ENCODE measurements at regions not wholly inside any gene's neighbourhood (a gene's known extent, or its start where the extent isn't known, plus 50 kb on each side); places are given as distances from the start of the nearest gene placed in this dataset.

- Histone ChIP-seq H3K4me1 (ENCODE audit: control insufficient read depth, insufficient read depth, low read length) (no peaks in the 10 kb centered on the region), H3K36me3 (ENCODE audit: control insufficient read depth, insufficient read depth, low read length) (no peaks in the 10 kb centered on the region), H3K27me3 (ENCODE audit: control insufficient read depth, insufficient read depth, low read length, poor library complexity, severe bottlenecking) (no peaks in the 10 kb centered on the region), H3K9me3 (ENCODE audit: control insufficient read depth, low read length) (no peaks in the 10 kb centered on the region), H3K4me3 (ENCODE audit: insufficient read depth, low read depth, low read length) (no peak overlapping the region), H3K27ac (ENCODE audit: insufficient read depth, low read depth, low read length, poor library complexity, severe bottlenecking) (no peak overlapping the region)
- 100% methylated on average over 2 of the region's 2 CpGs; no CpG with 5 or more reads in 1 of the 2 experiments for WGBS, 2 experiments
Measured at GRCh38 chr21:22231013-22231412, 1232.8 kb downstream of the NCAM2 start.

- Histone ChIP-seq H3K4me1 (ENCODE audit: control insufficient read depth, insufficient read depth, low read length) (no peaks in the 10 kb centered on the region), H3K4me3 (ENCODE audit: insufficient read depth, low read depth, low read length) (no peak overlapping the region)
- 90 to 100% methylated on average over 3 to 4 of the region's 4 CpGs for WGBS, 2 experiments
Measured at GRCh38 chr21:22235866-22236590, 1237.8 kb downstream of the NCAM2 start.

GRCh38 chr21:22244516-22244915, 1246.3 kb downstream of the NCAM2 start:
- H3K4me3 ChIP-seq (ENCODE audit: insufficient read depth, low read depth, low read length), result no peak overlapping the region
- no peak overlapping the region for H3K27ac ChIP-seq (ENCODE audit: insufficient read depth, low read depth, low read length, poor library complexity, severe bottlenecking)
- H3K36me3 ChIP-seq (ENCODE audit: control insufficient read depth, insufficient read depth, low read length), result no peaks in the 10 kb centered on the region
- 100% methylated on average over 1 of the region's 2 CpGs; no CpG with 5 or more reads in 1 of the 2 experiments for whole genome bisulfite sequencing, 2 experiments
- H3K27me3 ChIP-seq (ENCODE audit: control insufficient read depth, insufficient read depth, low read length, poor library complexity, severe bottlenecking), result no peaks in the 10 kb centered on the region
- H3K9me3 ChIP-seq (ENCODE audit: control insufficient read depth, low read length), result no peaks in the 10 kb centered on the region
- no peaks in the 10 kb centered on the region for H3K4me1 ChIP-seq (ENCODE audit: control insufficient read depth, insufficient read depth, low read length)

More at GRCh38 chr21:22235866-22236590, 1237.8 kb downstream of the NCAM2 start:
- H3K27ac ChIP-seq (ENCODE audit: insufficient read depth, low read depth, low read length, poor library complexity, severe bottlenecking), result no peak overlapping the region
- H3K36me3 ChIP-seq (ENCODE audit: control insufficient read depth, insufficient read depth, low read length), result no peaks in the 10 kb centered on the region
- no peaks in the 10 kb centered on the region for H3K9me3 ChIP-seq (ENCODE audit: control insufficient read depth, low read length)
- H3K27me3 ChIP-seq (ENCODE audit: control insufficient read depth, insufficient read depth, low read length, poor library complexity, severe bottlenecking), result no peaks in the 10 kb centered on the region

DNA sequence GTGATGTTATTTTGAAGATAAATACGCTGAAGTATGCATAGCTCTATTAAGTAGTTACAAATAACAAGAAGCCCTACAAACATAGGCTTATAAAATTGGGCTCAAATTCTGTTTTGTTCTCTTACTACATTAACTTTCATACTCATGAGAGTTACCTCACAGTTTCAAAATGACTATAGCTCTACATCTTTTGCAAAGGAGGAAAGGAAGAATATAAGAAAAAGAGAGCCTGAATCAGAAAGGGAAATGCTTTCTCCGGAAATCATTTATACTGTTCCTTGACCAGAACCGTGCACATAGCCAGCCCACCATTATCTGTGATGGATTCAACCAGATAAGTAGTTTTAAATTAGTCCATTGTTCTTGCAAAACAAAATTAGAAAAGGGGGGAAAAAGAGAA, 1252.1 kb downstream of the NCAM2 start:
- Histone ChIP-seq H3K4me3 (ENCODE audit: insufficient read depth, low read depth, low read length) (no peak overlapping the region), H3K4me1 (ENCODE audit: control insufficient read depth, insufficient read depth, low read length) (no peaks in the 10 kb centered on the region), H3K36me3 (ENCODE audit: control insufficient read depth, insufficient read depth, low read length) (no peaks in the 10 kb centered on the region), H3K27me3 (ENCODE audit: control insufficient read depth, insufficient read depth, low read length, poor library complexity, severe bottlenecking) (no peaks in the 10 kb centered on the region), H3K27ac (ENCODE audit: insufficient read depth, low read depth, low read length, poor library complexity, severe bottlenecking) (no peak overlapping the region), H3K9me3 (ENCODE audit: control insufficient read depth, low read length) (no peaks in the 10 kb centered on the region)
- WGBS, 2 experiments, result 96 to 100% methylated on average over 2 to 3 of the region's 3 CpGs

GRCh38 chr21:22253761-22254160, 1255.6 kb downstream of the NCAM2 start:
- H3K27ac ChIP-seq (ENCODE audit: insufficient read depth, low read depth, low read length, poor library complexity, severe bottlenecking), result no peak overlapping the region
- 90 to 100% methylated on average over 2 of the region's 2 CpGs for WGBS, 2 experiments
- no peaks in the 10 kb centered on the region for H3K27me3 ChIP-seq (ENCODE audit: control insufficient read depth, insufficient read depth, low read length, poor library complexity, severe bottlenecking)

DNA sequence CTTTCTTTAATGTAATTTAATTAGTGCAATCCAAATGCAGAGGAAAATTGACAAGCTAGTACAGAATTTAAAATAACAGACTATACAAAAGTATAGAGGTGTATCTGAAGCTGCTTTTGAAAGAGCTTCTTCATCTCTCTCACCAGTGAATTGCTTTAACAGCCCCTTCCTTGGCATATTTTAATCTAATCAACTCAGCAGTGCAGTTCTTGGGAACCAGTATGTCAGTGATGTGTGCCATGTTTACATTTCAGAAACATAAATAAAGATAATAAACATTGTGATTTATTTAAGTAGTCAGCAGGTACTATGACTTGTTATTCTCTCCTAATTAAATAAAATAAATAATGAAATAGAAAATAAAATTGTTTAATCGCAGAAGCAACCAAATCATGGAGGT, 1260.6 kb downstream of the NCAM2 start:
- Histone ChIP-seq H3K4me1 (ENCODE audit: control insufficient read depth, insufficient read depth, low read length) (no peaks in the 10 kb centered on the region), H3K36me3 (ENCODE audit: control insufficient read depth, insufficient read depth, low read length) (no peaks in the 10 kb centered on the region), H3K27me3 (ENCODE audit: control insufficient read depth, insufficient read depth, low read length, poor library complexity, severe bottlenecking) (no peaks in the 10 kb centered on the region), H3K27ac (ENCODE audit: insufficient read depth, low read depth, low read length, poor library complexity, severe bottlenecking) (no peak overlapping the region), H3K9me3 (ENCODE audit: control insufficient read depth, low read length) (no peaks in the 10 kb centered on the region), H3K4me3 (ENCODE audit: insufficient read depth, low read depth, low read length) (no peak overlapping the region)
- no CpG with 5 or more reads among the region's 1 CpG for WGBS, 2 experiments

More at GRCh38 chr21:22253761-22254160, 1255.6 kb downstream of the NCAM2 start:
- no peaks in the 10 kb centered on the region for H3K9me3 ChIP-seq (ENCODE audit: control insufficient read depth, low read length)
- no peaks in the 10 kb centered on the region for H3K36me3 ChIP-seq (ENCODE audit: control insufficient read depth, insufficient read depth, low read length)
- H3K4me3 ChIP-seq (ENCODE audit: insufficient read depth, low read depth, low read length), result no peak overlapping the region
- H3K4me1 ChIP-seq (ENCODE audit: control insufficient read depth, insufficient read depth, low read length), result no peaks in the 10 kb centered on the region

GRCh38 chr21:22260274-22260673, 1262.1 kb downstream of the NCAM2 start:
- H3K27ac ChIP-seq (ENCODE audit: insufficient read depth, low read depth, low read length, poor library complexity, severe bottlenecking), result no peak overlapping the region
- H3K36me3 ChIP-seq (ENCODE audit: control insufficient read depth, insufficient read depth, low read length), result no peaks in the 10 kb centered on the region
- WGBS, 2 experiments, result 100% methylated on average over 1 of the region's 2 CpGs; no CpG with 5 or more reads in 1 of the 2 experiments
- H3K4me3 ChIP-seq (ENCODE audit: insufficient read depth, low read depth, low read length), result no peak overlapping the region
- H3K4me1 ChIP-seq (ENCODE audit: control insufficient read depth, insufficient read depth, low read length), result no peaks in the 10 kb centered on the region
- no peaks in the 10 kb centered on the region for H3K9me3 ChIP-seq (ENCODE audit: control insufficient read depth, low read length)
- H3K27me3 ChIP-seq (ENCODE audit: control insufficient read depth, insufficient read depth, low read length, poor library complexity, severe bottlenecking), result no peaks in the 10 kb centered on the region

DNA sequence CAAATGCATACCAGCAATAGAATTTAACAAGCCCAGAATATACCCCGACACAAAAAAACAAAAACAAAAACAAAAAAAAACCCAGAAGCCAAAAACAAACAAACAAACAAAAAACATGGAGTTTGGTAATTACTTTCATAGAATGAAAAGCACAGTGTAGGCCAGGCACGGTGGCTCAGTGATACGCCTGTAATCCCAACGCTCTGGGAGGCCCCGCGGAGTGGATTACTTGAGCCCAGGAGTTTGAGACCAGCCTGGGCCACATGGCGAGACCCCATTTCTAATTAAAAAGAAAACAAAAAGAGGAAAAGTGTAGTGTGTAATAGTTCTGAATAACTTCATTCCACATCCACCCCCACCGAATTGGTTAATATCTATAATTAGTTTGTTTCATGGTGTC, 1265.7 kb downstream of the NCAM2 start:
- Histone ChIP-seq H3K9me3 (ENCODE audit: control insufficient read depth, low read length) (no peaks in the 10 kb centered on the region), H3K4me1 (ENCODE audit: control insufficient read depth, insufficient read depth, low read length) (no peaks in the 10 kb centered on the region), H3K27ac (ENCODE audit: insufficient read depth, low read depth, low read length, poor library complexity, severe bottlenecking) (no peak overlapping the region), H3K4me3 (ENCODE audit: insufficient read depth, low read depth, low read length) (no peak overlapping the region), H3K27me3 (ENCODE audit: control insufficient read depth, insufficient read depth, low read length, poor library complexity, severe bottlenecking) (no peaks in the 10 kb centered on the region), H3K36me3 (ENCODE audit: control insufficient read depth, insufficient read depth, low read length) (no peaks in the 10 kb centered on the region)
- WGBS, 2 experiments, result 91 to 97% methylated on average over 6 of the region's 8 CpGs

DNA sequence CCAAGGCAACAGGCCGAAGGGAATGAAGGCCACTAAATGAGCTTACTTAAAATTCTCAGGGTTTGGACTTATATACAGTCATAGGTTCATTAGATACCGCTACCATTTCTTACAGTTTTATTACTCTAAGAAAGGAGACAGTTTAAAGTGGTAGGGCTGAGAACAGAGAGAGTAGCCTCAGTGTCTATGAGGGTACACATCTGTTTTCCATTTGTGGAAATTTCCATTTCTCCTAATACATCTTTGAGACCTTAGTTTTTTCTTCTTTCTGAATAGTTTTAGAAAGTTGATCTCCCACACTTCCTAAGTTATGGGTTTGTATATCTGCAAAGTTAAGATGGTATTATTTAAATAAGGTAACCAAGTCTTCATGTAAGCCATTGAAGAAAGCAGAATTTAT, 1279.1 kb downstream of the NCAM2 start:
- Histone ChIP-seq H3K36me3 (ENCODE audit: control insufficient read depth, insufficient read depth, low read length) (no peaks in the 10 kb centered on the region), H3K27ac (ENCODE audit: insufficient read depth, low read depth, low read length, poor library complexity, severe bottlenecking) (no peak overlapping the region), H3K4me1 (ENCODE audit: control insufficient read depth, insufficient read depth, low read length) (no peaks in the 10 kb centered on the region), H3K4me3 (ENCODE audit: insufficient read depth, low read depth, low read length) (no peak overlapping the region), H3K27me3 (ENCODE audit: control insufficient read depth, insufficient read depth, low read length, poor library complexity, severe bottlenecking) (no peaks in the 10 kb centered on the region), H3K9me3 (ENCODE audit: control insufficient read depth, low read length) (no peaks in the 10 kb centered on the region)
- 88 to 94% methylated on average over 1 of the region's 2 CpGs for WGBS, 2 experiments

- H3K27me3 ChIP-seq (ENCODE audit: control insufficient read depth, insufficient read depth, low read length, poor library complexity, severe bottlenecking), result no peaks in the 10 kb centered on the region
- WGBS, 2 experiments, result 93% methylated on average over 2 of the region's 2 CpGs
- H3K4me1 ChIP-seq (ENCODE audit: control insufficient read depth, insufficient read depth, low read length), result no peaks in the 10 kb centered on the region
- H3K36me3 ChIP-seq (ENCODE audit: control insufficient read depth, insufficient read depth, low read length), result no peaks in the 10 kb centered on the region
- H3K4me3 ChIP-seq (ENCODE audit: insufficient read depth, low read depth, low read length), result no peak overlapping the region
- H3K27ac ChIP-seq (ENCODE audit: insufficient read depth, low read depth, low read length, poor library complexity, severe bottlenecking), result no peak overlapping the region
- H3K9me3 ChIP-seq (ENCODE audit: control insufficient read depth, low read length), result no peaks in the 10 kb centered on the region
Measured at GRCh38 chr21:22278366-22278765, 1280.2 kb downstream of the NCAM2 start.

Measured in ectodermal cell (in vitro differentiated cells).